Chondrocyte (in vitro differentiated cells): ENCODE measurements at regions not wholly inside any gene's neighbourhood (a gene's known extent, or its start where the extent isn't known, plus 50 kb on each side); places are given as distances from the start of the nearest gene placed in this dataset.

ENCODE experiments used
- DNase-seq: peaks from one replicate; pipeline ENCODE4 v3.0.0; 2021; ENCODE audit warnings: mixed read lengths, low spot score
- H3K27ac Mint-ChIP-seq: one replicate; pipeline ENCODE4 v1.8.0; 2021; ENCODE audit warnings: mild to moderate bottlenecking, moderate library complexity, mixed read lengths; ENCODE audit not compliant: unreplicated experiment
- H3K27me3 Mint-ChIP-seq: 2 replicates; pipeline ENCODE4 v1.8.0; 2021; ENCODE audit warnings: low read depth, mixed read lengths
- H3K36me3 Mint-ChIP-seq: 2 replicates; pipeline ENCODE4 v1.8.0; 2021; ENCODE audit warnings: low read depth, mixed read lengths
- H3K4me1 Mint-ChIP-seq: 2 replicates; pipeline ENCODE4 v1.8.0; 2021; ENCODE audit warnings: low read depth, mild to moderate bottlenecking, mixed read lengths
- H3K4me3 Mint-ChIP-seq: one replicate; pipeline ENCODE4 v1.8.0; 2021; ENCODE audit warnings: mild to moderate bottlenecking, moderate library complexity, mixed read lengths; ENCODE audit not compliant: unreplicated experiment
- H3K9me3 Mint-ChIP-seq: 2 replicates; pipeline ENCODE4 v1.8.0; 2021; ENCODE audit warnings: low read depth, mixed read lengths
- TF ChIP-seq, protein P1 (sequence below): fragments of 200-600 bp; sonication (generic); IDR thresholded peaks from 2 replicates; pipeline ENCODE4 v1.5.0; 2021; ENCODE audit warnings: antibody characterized with exemption, mild to moderate bottlenecking, moderate library complexity

DNA sequence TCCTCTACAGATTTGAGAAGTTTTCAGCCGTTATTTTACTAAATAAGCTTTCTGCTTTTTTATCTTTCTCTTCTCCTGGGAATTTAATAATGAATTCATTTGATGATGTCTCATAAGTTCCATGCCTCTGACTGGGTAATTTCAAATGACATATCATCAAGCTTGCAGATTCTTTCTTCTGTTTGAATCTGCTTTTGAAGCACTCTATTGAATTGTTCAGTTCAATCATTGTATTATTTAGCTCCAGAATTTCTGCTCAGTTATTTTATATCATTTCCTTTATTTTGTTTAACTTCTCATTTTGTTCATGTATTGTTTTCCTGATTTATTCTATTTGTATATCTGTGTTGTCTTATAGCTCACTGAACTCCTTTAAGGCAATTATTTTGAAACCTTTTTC, 196.9 kb upstream of the CNTNAP2 start:
- Mint-ChIP-seq H3K9me3 (peaks cover 31% of the 10 kb centered on the region), H3K27me3 (no peaks in the 10 kb centered on the region), H3K36me3 (no peaks in the 10 kb centered on the region)

DNA sequence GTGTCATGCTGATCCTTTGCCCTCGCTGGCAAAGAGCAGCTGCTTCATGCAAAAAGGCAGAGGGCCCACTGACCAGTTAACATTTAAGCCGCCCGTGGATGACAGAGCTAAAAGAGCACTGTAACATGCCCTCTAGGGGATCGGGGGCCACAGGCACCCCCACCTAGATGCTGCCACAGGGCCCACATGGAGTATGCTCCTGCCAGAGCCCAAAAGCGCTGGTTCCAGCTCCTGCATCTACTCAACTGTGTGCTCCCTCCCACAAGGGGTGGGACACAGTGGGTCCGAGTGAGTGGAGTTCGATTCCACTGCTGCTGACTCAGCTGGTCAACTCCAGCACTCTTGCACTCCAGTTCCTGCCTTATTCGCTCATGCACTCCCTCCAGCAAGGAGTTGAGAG, 199.8 kb upstream of the CNTNAP2 start:
- peaks cover 28% of the 10 kb centered on the region for H3K9me3 Mint-ChIP-seq
- H3K36me3 Mint-ChIP-seq: no peaks in the 10 kb centered on the region
- DNase-seq: no peak
- H3K27ac Mint-ChIP-seq: no peak overlapping the region
- TF ChIP-seq, protein P1, sequence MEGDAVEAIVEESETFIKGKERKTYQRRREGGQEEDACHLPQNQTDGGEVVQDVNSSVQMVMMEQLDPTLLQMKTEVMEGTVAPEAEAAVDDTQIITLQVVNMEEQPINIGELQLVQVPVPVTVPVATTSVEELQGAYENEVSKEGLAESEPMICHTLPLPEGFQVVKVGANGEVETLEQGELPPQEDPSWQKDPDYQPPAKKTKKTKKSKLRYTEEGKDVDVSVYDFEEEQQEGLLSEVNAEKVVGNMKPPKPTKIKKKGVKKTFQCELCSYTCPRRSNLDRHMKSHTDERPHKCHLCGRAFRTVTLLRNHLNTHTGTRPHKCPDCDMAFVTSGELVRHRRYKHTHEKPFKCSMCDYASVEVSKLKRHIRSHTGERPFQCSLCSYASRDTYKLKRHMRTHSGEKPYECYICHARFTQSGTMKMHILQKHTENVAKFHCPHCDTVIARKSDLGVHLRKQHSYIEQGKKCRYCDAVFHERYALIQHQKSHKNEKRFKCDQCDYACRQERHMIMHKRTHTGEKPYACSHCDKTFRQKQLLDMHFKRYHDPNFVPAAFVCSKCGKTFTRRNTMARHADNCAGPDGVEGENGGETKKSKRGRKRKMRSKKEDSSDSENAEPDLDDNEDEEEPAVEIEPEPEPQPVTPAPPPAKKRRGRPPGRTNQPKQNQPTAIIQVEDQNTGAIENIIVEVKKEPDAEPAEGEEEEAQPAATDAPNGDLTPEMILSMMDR: no peak
- H3K27me3 Mint-ChIP-seq: no peaks in the 10 kb centered on the region
- no peak overlapping the region for H3K4me3 Mint-ChIP-seq
- H3K4me1 Mint-ChIP-seq: no peaks in the 10 kb centered on the region

More for the DNA sequence above, 196.9 kb upstream of the CNTNAP2 start:
- TF ChIP-seq, protein P1: no peak
- H3K4me3 Mint-ChIP-seq: no peak overlapping the region
- H3K27ac Mint-ChIP-seq: no peak overlapping the region
- no peaks in the 10 kb centered on the region for H3K4me1 Mint-ChIP-seq
- no peak for DNase-seq

DNA sequence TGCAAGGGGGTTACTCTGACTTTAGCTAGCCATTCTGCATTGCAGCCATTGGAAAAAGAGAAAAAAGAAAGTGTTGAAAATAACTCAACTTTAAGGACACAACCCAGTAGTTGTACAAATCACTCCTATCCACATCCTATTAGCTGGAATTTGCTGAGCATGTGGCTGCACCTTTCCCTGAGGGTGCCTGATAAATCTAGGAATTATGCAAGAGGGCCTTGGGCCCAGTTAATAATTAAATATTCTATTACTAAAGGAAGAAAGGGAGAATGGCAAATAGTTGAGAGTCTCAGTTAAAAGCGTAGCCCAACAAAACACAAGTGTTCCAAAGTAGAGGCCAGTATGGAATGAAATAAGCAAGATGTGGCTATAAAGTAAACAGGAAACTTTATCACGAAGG, 200.9 kb upstream of the CNTNAP2 start:
- no peaks in the 10 kb centered on the region for H3K4me1 Mint-ChIP-seq
- H3K4me3 Mint-ChIP-seq: no peak overlapping the region
- H3K36me3 Mint-ChIP-seq: no peaks in the 10 kb centered on the region
- H3K27me3 Mint-ChIP-seq: no peaks in the 10 kb centered on the region
- DNase-seq: no peak
- TF ChIP-seq, protein P1: no peak
- peaks cover 27% of the 10 kb centered on the region for H3K9me3 Mint-ChIP-seq
- H3K27ac Mint-ChIP-seq: no peak overlapping the region

DNA sequence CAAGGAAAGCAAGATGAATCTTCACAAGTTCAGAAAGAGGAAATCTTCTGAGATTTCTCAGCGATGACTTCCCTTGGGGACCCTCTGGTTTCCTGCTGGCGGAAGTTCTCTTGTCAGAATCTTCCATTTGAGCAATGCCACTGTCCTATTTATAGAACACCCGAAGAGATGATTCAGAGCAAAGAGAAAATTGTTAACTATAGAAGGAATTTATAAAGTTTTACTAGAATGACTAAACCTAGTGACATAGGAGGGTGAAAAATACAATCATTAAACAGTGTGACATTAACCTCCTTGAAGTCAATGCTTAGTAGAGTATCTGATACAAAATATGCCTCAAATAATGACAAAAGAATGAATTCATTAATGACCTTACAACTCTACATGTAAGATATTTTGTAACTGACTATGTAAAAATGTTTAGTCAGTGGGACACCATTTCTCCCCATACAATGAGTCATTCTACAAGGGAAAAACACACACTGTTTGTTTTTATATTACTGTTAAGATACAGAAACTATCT, 206.5 kb upstream of the CNTNAP2 start:
- TF ChIP-seq, protein P1: no peak
- H3K27me3 Mint-ChIP-seq: no peaks in the 10 kb centered on the region
- H3K9me3 Mint-ChIP-seq: peaks cover 5% of the 10 kb centered on the region
- no peak for DNase-seq
- no peaks in the 10 kb centered on the region for H3K36me3 Mint-ChIP-seq
- peak overlapping the region; percentile 5 for H3K27ac Mint-ChIP-seq
- H3K4me1 Mint-ChIP-seq: peaks cover 8% of the 10 kb centered on the region
- no peak overlapping the region for H3K4me3 Mint-ChIP-seq

DNA sequence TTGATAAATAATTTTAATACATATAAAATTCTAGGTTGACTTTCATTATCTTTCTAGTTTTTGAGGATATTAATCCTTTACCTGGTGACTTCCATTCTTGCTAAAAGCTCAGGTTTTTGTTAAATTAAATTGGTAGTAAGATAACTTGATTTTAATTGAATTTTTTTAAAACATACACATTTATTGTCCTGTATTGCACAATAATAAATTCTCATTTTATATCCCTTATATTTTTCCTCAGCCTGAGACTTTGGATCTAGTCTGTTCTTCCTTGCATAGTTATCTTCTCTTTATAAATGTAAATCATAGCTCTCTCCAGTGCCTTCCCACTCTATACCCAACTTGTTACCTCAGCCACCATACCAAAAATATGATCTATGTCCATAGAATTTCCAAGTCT, 212.9 kb upstream of the CNTNAP2 start:
- no peaks in the 10 kb centered on the region for H3K27me3 Mint-ChIP-seq
- H3K27ac Mint-ChIP-seq: no peak overlapping the region
- H3K9me3 Mint-ChIP-seq: peaks cover 31% of the 10 kb centered on the region
- no peak for DNase-seq
- TF ChIP-seq, protein P1: no peak
- no peak overlapping the region for H3K4me3 Mint-ChIP-seq
- no peaks in the 10 kb centered on the region for H3K36me3 Mint-ChIP-seq
- no peaks in the 10 kb centered on the region for H3K4me1 Mint-ChIP-seq
